H1 (cell line): ENCODE measurements at regions not wholly inside any gene's neighbourhood (a gene's known extent, or its start where the extent isn't known, plus 50 kb on each side); places are given as distances from the start of the nearest gene placed in this dataset.

Experiments used
- CBX8 ChIP-seq: fragments of 300-800, 300-1000 bp; sonication (generic); IDR thresholded peaks from 2 replicates; pipeline ENCODE4 v1.7.1; 2016; ENCODE audit warnings: low read depth, low read length, borderline replicate concordance
- CHD1 ChIP-seq: IDR thresholded peaks from 2 replicates; pipeline ENCODE4 v1.6.1; 2012; ENCODE audit warnings: low read depth, low read length, improper control_type of control experiment
- CHD7 ChIP-seq: fragments of 300-600 bp; sonication (generic); IDR thresholded peaks from 2 replicates; pipeline ENCODE4 v1.7.1; 2012; ENCODE audit warnings: low read length, moderate library complexity, mild to moderate bottlenecking, inconsistent platforms; ENCODE audit not compliant: insufficient replicate concordance
- CTBP2 ChIP-seq: IDR thresholded peaks from 2 replicates; pipeline ENCODE4 v1.7.0; 2011; ENCODE audit warnings: borderline replicate concordance, mild to moderate bottlenecking, moderate library complexity, mixed read lengths, low read length; ENCODE audit not compliant: insufficient read depth, insufficient read length
- JUN ChIP-seq: IDR thresholded peaks from 2 replicates; pipeline ENCODE4 v1.6.1; 2011; ENCODE audit warnings: low read depth, mild to moderate bottlenecking, improper control_type of control experiment, low read length
- POU5F1 ChIP-seq: IDR thresholded peaks from 2 replicates; pipeline ENCODE4 v1.6.1; 2011; ENCODE audit warnings: low read depth, mild to moderate bottlenecking, low read length, moderate library complexity
- SAP30 ChIP-seq: fragments of 300-600 bp; sonication (generic); IDR thresholded peaks from 2 replicates; pipeline ENCODE4 v1.7.1; 2012; ENCODE audit warnings: low read length, moderate library complexity, mild to moderate bottlenecking, inconsistent platforms; ENCODE audit not compliant: insufficient read depth, insufficient replicate concordance
- SP4 ChIP-seq: IDR thresholded peaks from 2 replicates; pipeline ENCODE4 v1.6.1; 2012; ENCODE audit warnings: low read length, inconsistent platforms
- YY1 ChIP-seq: IDR thresholded peaks from 2 replicates; pipeline ENCODE4 v1.6.1; 2011; ENCODE audit warnings: low read depth, mild to moderate bottlenecking, low read length
- TF ChIP-seq, protein P1 (sequence below), 3 experiments: IDR thresholded peaks; 1 replicate in 2 of 3; 2 replicates in 1 of 3; pipeline versions ENCODE4 v1.5.1 to v1.6.1; 2011; ENCODE audit warnings: low read length in 3 of 3, mild to moderate bottlenecking in 3 of 3, inconsistent platforms in 2 of 3, low read depth in 1 of 3, moderate library complexity in 1 of 3; ENCODE audit not compliant: insufficient read depth in 1 of 3; ENCODE audit errors: control extremely low read depth in 1 of 3

DNA sequence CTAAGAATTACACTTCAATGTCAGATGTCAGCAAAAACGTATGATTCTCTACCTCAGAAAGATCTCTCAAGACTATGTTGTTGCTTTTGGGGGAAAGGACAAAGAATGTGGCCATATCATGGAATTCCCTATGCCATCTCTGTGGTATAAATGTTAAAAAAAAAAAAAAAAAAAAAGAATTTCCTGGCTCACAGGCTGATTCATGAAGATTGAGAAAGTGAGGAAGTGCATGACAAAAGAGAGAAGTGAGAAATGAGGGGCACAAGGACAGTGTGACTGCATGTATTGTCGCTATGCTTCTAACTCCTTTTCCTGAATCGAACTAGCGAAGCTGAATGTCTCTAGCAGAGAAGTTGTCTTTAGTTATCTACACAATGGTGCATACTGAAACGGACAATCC lies 80.6 kb upstream of the CARD18 start (continued):
- TF ChIP-seq CHD7 (no peak), YY1 (no peak), CBX8 (no peak), CTBP2 (no peak), JUN (no peak), SP4 (no peak), POU5F1 (no peak), SAP30 (no peak), CHD1 (no peak)
- TF ChIP-seq, protein P1, sequence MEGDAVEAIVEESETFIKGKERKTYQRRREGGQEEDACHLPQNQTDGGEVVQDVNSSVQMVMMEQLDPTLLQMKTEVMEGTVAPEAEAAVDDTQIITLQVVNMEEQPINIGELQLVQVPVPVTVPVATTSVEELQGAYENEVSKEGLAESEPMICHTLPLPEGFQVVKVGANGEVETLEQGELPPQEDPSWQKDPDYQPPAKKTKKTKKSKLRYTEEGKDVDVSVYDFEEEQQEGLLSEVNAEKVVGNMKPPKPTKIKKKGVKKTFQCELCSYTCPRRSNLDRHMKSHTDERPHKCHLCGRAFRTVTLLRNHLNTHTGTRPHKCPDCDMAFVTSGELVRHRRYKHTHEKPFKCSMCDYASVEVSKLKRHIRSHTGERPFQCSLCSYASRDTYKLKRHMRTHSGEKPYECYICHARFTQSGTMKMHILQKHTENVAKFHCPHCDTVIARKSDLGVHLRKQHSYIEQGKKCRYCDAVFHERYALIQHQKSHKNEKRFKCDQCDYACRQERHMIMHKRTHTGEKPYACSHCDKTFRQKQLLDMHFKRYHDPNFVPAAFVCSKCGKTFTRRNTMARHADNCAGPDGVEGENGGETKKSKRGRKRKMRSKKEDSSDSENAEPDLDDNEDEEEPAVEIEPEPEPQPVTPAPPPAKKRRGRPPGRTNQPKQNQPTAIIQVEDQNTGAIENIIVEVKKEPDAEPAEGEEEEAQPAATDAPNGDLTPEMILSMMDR (IDR thresholded peaks at IDR 0.05; ENCODE audit: control extremely low read depth in 1 of 3, insufficient read depth in 1 of 3, low read depth in 1 of 3, low read length in 3 of 3), result no peak
